Fibroblast of lung (primary cell): ENCODE measurements at regions not wholly inside any gene's neighbourhood (a gene's known extent, or its start where the extent isn't known, plus 50 kb on each side); places are given as distances from the start of the nearest gene placed in this dataset.

Source experiments
- EZH2 ChIP-seq: IDR thresholded peaks from 2 replicates; pipeline ENCODE4 v1.5.1; 2012; ENCODE audit warnings: low read length, control low read depth, mild to moderate bottlenecking; ENCODE audit errors: missing control alignments
- TF ChIP-seq, protein P1 (sequence below), 2 donors: IDR thresholded peaks in 1 of 2; conservative IDR thresholded peaks in 1 of 2; 1 replicate in 1 of 2; 2 replicates in 1 of 2; pipeline ENCODE4 v1.5.1; 2011 to 2012; ENCODE audit warnings: low read length in 2 of 2, control low read depth in 1 of 2, inconsistent platforms in 1 of 2, low read depth in 1 of 2, mild to moderate bottlenecking in 1 of 2

DNA sequence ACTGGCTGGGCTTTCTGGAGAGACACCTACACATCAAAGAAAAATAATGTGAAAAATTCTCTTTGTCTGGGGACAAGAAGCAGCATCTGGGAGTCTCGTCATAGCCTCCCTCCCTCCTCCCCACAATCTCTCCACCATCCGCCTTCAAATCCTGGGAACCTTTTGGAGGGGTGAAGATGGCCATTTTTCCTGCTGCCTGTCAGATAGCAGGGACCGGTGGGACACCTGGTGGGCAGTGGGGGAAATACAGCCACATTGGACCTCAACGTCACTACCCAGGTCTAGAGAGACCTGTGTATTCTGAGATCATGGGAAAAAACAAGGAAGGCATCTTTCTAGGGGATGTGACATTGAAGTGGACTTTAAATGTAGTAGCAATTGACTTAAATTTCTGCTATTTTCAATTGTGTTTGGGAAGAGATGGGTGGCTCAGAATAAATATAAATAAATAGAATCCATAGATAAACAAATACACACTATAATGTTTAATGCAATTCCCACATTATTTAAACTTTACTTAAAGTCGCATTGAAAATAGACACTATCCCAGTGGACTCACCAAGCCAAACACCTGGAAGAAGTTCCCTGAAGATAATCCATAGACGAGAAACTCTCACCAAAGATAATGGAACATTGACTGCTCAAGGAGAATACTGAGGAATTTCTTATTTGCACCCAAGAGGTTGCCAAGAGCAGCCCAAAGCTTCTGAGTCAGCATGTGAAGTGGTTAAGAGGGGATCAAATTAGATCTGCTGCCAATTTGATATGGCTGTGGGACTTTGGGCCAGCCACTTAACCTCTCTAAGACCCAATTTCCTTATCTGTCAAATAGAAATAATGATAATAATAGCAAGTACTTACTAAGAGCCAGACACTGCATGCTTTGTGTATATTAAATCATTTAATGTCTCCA is 147.6 kb upstream of the CAMK1G start:
- TF ChIP-seq, protein P1, sequence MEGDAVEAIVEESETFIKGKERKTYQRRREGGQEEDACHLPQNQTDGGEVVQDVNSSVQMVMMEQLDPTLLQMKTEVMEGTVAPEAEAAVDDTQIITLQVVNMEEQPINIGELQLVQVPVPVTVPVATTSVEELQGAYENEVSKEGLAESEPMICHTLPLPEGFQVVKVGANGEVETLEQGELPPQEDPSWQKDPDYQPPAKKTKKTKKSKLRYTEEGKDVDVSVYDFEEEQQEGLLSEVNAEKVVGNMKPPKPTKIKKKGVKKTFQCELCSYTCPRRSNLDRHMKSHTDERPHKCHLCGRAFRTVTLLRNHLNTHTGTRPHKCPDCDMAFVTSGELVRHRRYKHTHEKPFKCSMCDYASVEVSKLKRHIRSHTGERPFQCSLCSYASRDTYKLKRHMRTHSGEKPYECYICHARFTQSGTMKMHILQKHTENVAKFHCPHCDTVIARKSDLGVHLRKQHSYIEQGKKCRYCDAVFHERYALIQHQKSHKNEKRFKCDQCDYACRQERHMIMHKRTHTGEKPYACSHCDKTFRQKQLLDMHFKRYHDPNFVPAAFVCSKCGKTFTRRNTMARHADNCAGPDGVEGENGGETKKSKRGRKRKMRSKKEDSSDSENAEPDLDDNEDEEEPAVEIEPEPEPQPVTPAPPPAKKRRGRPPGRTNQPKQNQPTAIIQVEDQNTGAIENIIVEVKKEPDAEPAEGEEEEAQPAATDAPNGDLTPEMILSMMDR (conservative IDR thresholded peaks at IDR 0.05 in 1 of 2, IDR thresholded peaks at IDR 0.05 in 1 of 2; ENCODE audit: low read depth in 1 of 2, low read length in 2 of 2), result peak; percentile 96 to 99
- TF ChIP-seq EZH2, result no peak
